ENCODE measurements at regions not wholly inside any gene's neighbourhood (a gene's known extent, or its start where the extent isn't known, plus 50 kb on each side); places are given as distances from the start of the nearest gene placed in this dataset.

DNA sequence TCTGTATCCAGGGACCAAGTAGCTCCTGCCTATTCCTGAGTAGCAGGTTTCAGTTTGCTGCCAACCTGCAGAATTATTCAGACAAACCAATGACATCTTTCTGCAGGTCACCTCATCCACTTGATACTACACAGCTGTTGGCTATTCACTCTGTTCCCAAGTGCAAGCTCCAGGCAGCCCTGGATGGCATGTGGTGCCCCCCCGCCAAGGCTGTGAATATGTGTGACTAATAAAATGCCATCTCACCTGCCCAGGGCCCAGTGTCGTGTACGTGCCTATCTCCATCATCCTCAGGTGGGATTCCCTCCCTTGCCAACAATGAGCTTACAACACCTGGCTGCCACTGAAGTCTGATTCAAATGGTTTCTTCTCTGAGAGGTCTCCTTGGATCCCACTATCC lies 125.8 kb downstream of the RAB11FIP2 start:
- H3K4me1 ChIP-seq (ENCODE audit: control insufficient read depth, insufficient read depth, low read length) = no peaks in the 10 kb centered on the region
- H3K4me3 ChIP-seq (ENCODE audit: low read depth, low read length) = no peak overlapping the region
- POLR2A ChIA-PET = no interaction called here
- H3K9me3 ChIP-seq (ENCODE audit: control insufficient read depth, insufficient read depth, low read depth, low read length) = no peaks in the 10 kb centered on the region
- no peak overlapping the region for H3K27ac ChIP-seq (ENCODE audit: extremely low read depth, low read depth, low read length)
- CTCF ChIA-PET = no interaction called here
- H3K36me3 ChIP-seq (ENCODE audit: control insufficient read depth in 2 of 2, insufficient read depth in 1 of 2, low read length in 2 of 2) = no peaks in the 10 kb centered on the region
- no peak for TF ChIP-seq TCF7L2 (IDR thresholded peaks at IDR 0.05; ENCODE audit: borderline replicate concordance, low read depth, low read length)

DNA sequence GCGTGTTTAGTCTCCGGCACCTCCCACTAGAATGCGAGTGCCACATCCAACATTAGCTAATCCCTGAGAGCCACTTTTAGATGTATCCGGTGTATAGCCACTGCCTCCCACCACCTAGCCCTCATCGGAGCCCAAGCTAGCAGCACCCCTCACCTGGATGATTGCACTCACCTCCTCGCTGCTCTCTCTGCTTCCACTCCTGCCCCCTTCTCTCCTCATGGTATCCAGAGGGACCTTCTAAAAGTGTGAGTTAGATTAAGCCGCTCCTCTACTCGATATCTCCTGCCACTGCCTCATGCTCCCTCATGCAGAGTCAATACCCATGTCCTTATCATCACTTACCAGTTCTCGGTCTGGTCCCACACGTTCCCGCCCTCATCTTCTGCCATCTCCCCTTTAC lies 125.3 kb downstream of the RAB11FIP2 start:
- H3K4me3 ChIP-seq (ENCODE audit: low read depth, low read length) = no peak overlapping the region
- H3K9me3 ChIP-seq (ENCODE audit: control insufficient read depth, insufficient read depth, low read depth, low read length) = no peaks in the 10 kb centered on the region
- ChIA-PET CTCF (interaction anchor here (0.6 kb wide), 1 partner anchor 329 kb away, joined by 3 read pairs; no protein-coding TSS in a partner anchor), POLR2A (no interaction called here)
- no peaks in the 10 kb centered on the region for H3K36me3 ChIP-seq (ENCODE audit: control insufficient read depth in 2 of 2, insufficient read depth in 1 of 2, low read length in 2 of 2)
- TF ChIP-seq ZNF274 (IDR thresholded peaks at IDR 0.05; ENCODE audit: low read length) = no peak
- no peak for TF ChIP-seq ZNF274 (tag by site-specific recombination; IDR thresholded peaks at IDR 0.05; ENCODE audit: borderline replicate concordance)
- no peak for TF ChIP-seq ZNF138 (tag by site-specific recombination; IDR thresholded peaks at IDR 0.05; ENCODE audit: borderline replicate concordance)
- TF ChIP-seq, protein P1, sequence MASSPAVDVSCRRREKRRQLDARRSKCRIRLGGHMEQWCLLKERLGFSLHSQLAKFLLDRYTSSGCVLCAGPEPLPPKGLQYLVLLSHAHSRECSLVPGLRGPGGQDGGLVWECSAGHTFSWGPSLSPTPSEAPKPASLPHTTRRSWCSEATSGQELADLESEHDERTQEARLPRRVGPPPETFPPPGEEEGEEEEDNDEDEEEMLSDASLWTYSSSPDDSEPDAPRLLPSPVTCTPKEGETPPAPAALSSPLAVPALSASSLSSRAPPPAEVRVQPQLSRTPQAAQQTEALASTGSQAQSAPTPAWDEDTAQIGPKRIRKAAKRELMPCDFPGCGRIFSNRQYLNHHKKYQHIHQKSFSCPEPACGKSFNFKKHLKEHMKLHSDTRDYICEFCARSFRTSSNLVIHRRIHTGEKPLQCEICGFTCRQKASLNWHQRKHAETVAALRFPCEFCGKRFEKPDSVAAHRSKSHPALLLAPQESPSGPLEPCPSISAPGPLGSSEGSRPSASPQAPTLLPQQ (tag by site-specific recombination; IDR thresholded peaks at IDR 0.05) = no peak
- TF ChIP-seq, protein P2, sequence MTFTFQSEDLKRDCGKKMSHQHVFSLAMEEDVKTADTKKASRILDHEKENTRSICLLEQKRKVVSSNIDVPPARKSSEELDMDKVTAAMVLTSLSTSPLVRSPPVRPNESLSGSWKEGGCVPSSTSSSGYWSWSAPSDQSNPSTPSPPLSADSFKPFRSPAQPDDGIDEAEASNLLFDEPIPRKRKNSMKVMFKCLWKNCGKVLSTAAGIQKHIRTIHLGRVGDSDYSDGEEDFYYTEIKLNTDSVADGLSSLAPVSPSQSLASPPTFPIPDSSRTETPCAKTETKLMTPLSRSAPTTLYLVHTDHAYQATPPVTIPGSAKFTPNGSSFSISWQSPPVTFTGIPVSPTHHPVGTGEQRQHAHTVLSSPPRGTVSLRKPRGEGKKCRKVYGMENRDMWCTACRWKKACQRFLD (tag by site-specific recombination; IDR thresholded peaks at IDR 0.05) = no peak
- TF ChIP-seq ZNF776 (tag by site-specific recombination; IDR thresholded peaks at IDR 0.05; ENCODE audit: borderline replicate concordance) = no peak
- no peak for TF ChIP-seq ZNF48 (tag by site-specific recombination; IDR thresholded peaks at IDR 0.05)
- no peak for TF ChIP-seq ZNF24 (tag by site-specific recombination; IDR thresholded peaks at IDR 0.05)
- TF ChIP-seq, protein P3, sequence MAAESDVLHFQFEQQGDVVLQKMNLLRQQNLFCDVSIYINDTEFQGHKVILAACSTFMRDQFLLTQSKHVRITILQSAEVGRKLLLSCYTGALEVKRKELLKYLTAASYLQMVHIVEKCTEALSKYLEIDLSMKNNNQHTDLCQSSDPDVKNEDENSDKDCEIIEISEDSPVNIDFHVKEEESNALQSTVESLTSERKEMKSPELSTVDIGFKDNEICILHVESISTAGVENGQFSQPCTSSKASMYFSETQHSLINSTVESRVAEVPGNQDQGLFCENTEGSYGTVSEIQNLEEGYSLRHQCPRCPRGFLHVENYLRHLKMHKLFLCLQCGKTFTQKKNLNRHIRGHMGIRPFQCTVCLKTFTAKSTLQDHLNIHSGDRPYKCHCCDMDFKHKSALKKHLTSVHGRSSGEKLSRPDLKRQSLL (tag by site-specific recombination; IDR thresholded peaks at IDR 0.05) = no peak
- no peak for TF ChIP-seq ZNF155 (tag by site-specific recombination; IDR thresholded peaks at IDR 0.05)
- no peak for TF ChIP-seq ZNF350 (tag by site-specific recombination; IDR thresholded peaks at IDR 0.05)
- TF ChIP-seq ZNF664 (tag by site-specific recombination; IDR thresholded peaks at IDR 0.05) = no peak
- TF ChIP-seq SP2 (tag by site-specific recombination; IDR thresholded peaks at IDR 0.05) = no peak
- TF ChIP-seq ZFP37 (tag by site-specific recombination; IDR thresholded peaks at IDR 0.05) = no peak
- TF ChIP-seq ZNF416 (tag by site-specific recombination; IDR thresholded peaks at IDR 0.05) = no peak
- TF ChIP-seq GLIS2 (tag by site-specific recombination; IDR thresholded peaks at IDR 0.05) = no peak
- no peak for TF ChIP-seq MEIS1 (CRISPR knock-in tag; IDR thresholded peaks at IDR 0.05; ENCODE audit: borderline replicate concordance)
- TF ChIP-seq ZNF223 (tag by site-specific recombination; IDR thresholded peaks at IDR 0.05) = no peak
- TF ChIP-seq PRDM1 (tag by site-specific recombination; IDR thresholded peaks at IDR 0.05) = no peak
- no peak for TF ChIP-seq ZSCAN16 (tag by site-specific recombination; IDR thresholded peaks at IDR 0.05)
- no peaks in the 10 kb centered on the region for H3K4me1 ChIP-seq (ENCODE audit: control insufficient read depth, insufficient read depth, low read length)
- H3K27ac ChIP-seq (ENCODE audit: extremely low read depth, low read depth, low read length) = no peak overlapping the region

DNA sequence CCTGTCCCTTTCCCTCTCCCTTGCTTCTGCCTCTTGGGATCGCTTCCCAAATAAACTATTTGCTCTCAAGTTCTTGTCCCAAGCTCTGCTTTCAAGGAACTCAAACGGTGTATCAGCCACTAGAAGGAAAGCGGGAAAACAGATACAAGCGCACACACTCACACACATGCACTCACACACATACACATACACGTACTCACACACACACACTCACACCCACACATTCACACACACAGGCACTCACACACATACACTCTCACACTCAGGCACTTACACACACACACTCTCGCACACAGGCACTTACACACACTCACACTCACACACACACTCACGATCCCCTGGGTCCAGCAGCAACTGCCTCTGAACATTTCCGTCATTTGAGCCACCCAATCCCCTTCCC lies 121.9 kb downstream of the RAB11FIP2 start:
- H3K9me3 ChIP-seq (ENCODE audit: control insufficient read depth, insufficient read depth, low read depth, low read length) = no peaks in the 10 kb centered on the region
- H3K36me3 ChIP-seq (ENCODE audit: control insufficient read depth in 2 of 2, insufficient read depth in 1 of 2, low read length in 2 of 2) = no peaks in the 10 kb centered on the region
- H3K4me3 ChIP-seq (ENCODE audit: low read depth, low read length) = no peak overlapping the region
- no peak overlapping the region for H3K27ac ChIP-seq (ENCODE audit: extremely low read depth, low read depth, low read length)
- ChIA-PET POLR2A (no interaction called here), CTCF (no interaction called here)
- H3K4me1 ChIP-seq (ENCODE audit: control insufficient read depth, insufficient read depth, low read length) = no peaks in the 10 kb centered on the region
- no peak for TF ChIP-seq ZBTB20 (tag by site-specific recombination; IDR thresholded peaks at IDR 0.05)
- peak; percentile 28; the same call in 1 of the 2 replicates for TF ChIP-seq ZNF585B (tag by site-specific recombination; IDR thresholded peaks at IDR 0.05)
- no peak for TF ChIP-seq ZNF768 (tag by site-specific recombination; IDR thresholded peaks at IDR 0.05)
- TF ChIP-seq, protein P4, sequence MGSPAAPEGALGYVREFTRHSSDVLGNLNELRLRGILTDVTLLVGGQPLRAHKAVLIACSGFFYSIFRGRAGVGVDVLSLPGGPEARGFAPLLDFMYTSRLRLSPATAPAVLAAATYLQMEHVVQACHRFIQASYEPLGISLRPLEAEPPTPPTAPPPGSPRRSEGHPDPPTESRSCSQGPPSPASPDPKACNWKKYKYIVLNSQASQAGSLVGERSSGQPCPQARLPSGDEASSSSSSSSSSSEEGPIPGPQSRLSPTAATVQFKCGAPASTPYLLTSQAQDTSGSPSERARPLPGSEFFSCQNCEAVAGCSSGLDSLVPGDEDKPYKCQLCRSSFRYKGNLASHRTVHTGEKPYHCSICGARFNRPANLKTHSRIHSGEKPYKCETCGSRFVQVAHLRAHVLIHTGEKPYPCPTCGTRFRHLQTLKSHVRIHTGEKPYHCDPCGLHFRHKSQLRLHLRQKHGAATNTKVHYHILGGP (tag by site-specific recombination; IDR thresholded peaks at IDR 0.05) = peak; percentile 68
- TF ChIP-seq ZNF837 (tag by site-specific recombination; IDR thresholded peaks at IDR 0.05) = no peak
- TF ChIP-seq, protein P5, sequence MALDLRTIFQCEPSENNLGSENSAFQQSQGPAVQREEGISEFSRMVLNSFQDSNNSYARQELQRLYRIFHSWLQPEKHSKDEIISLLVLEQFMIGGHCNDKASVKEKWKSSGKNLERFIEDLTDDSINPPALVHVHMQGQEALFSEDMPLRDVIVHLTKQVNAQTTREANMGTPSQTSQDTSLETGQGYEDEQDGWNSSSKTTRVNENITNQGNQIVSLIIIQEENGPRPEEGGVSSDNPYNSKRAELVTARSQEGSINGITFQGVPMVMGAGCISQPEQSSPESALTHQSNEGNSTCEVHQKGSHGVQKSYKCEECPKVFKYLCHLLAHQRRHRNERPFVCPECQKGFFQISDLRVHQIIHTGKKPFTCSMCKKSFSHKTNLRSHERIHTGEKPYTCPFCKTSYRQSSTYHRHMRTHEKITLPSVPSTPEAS (tag by site-specific recombination; IDR thresholded peaks at IDR 0.05) = peak; percentile 93
- 0 out of 2 replicates have a peak, but pooled peaks have one; percentile 14 for TF ChIP-seq ZNF776 (tag by site-specific recombination; IDR thresholded peaks at IDR 0.05; ENCODE audit: borderline replicate concordance)
